ENCODE measurements at regions not wholly inside any gene's neighbourhood (a gene's known extent, or its start where the extent isn't known, plus 50 kb on each side); places are given as distances from the start of the nearest gene placed in this dataset.

GRCh38 chr12:48261773-48262172, 58.7 kb upstream of the OR10AD1 start:
- TF ChIP-seq CTCF (IDR thresholded peaks at IDR 0.05; ENCODE audit: low read length) = no peak
- TF ChIP-seq EZH2 (IDR thresholded peaks at IDR 0.05; ENCODE audit: borderline replicate concordance, low read length) = no peak

Measured in OCI-LY1 (cell line).